B cell (primary cell): ENCODE measurements at regions not wholly inside any gene's neighbourhood (a gene's known extent, or its start where the extent isn't known, plus 50 kb on each side); places are given as distances from the start of the nearest gene placed in this dataset.

Source experiments
- ATAC-seq: fragments of 200-7000 bp; cut with Tn5 transposase; one replicate; pipeline ENCODE4 v1.10.0; 2021; ENCODE audit warnings: low read depth, mild to moderate bottlenecking, moderate number of reproducible peaks, moderate library complexity
- CTCF ChIA-PET: fragments of 350-600 bp; sonication (Branson Sonifier 250); formaldehyde crosslinking; loops from one replicate; lab custom pipeline; 2021; ENCODE audit warnings: antibody characterized with exemption, inconsistent platforms; lab: Charles Lee
- POLR2A ChIA-PET: fragments of 350-600 bp; sonication (Branson Sonifier 250); formaldehyde crosslinking; loops from one replicate; lab custom pipeline; 2021; ENCODE audit warnings: antibody characterized with exemption; lab: Charles Lee
- DNase-seq: peaks from one replicate; pipeline ENCODE4 v3.0.0; 2013
- H2AFZ ChIP-seq: 2 replicates; pipeline ENCODE4 v1.6.1; 2012; ENCODE audit warnings: mild to moderate bottlenecking, low read depth, low read length; ENCODE audit not compliant: insufficient read depth, poor library complexity, severe bottlenecking
- H3K27ac ChIP-seq, 2 donors: 1 replicate in 1 of 2; 2 replicates in 1 of 2; pipeline ENCODE4 v1.5.1; 2012 to 2013; ENCODE audit warnings: low read length in 2 of 2, mild to moderate bottlenecking in 2 of 2, moderate library complexity in 1 of 2
- H3K27me3 ChIP-seq, 4 experiments: fragments of 200-600 bp in 1 of 4; sonication (generic) in 1 of 4; replicated peaks in 1 of 4; 1 replicate in 2 of 4; 2 replicates in 2 of 4; pipeline versions ENCODE4 v1.6.1 to v1.7.0; 2013 to 2016; ENCODE audit warnings: low read length in 3 of 4, mild to moderate bottlenecking in 2 of 4, mixed read lengths in 1 of 4, moderate library complexity in 1 of 4; ENCODE audit not compliant: insufficient read depth in 4 of 4, control insufficient read depth in 3 of 4; ENCODE audit errors: control extremely low read depth in 1 of 4
- H3K36me3 ChIP-seq, 2 experiments: replicated peaks in 1 of 2; 1 replicate in 1 of 2; 2 replicates in 1 of 2; pipeline versions ENCODE4 v1.6.1 to v1.7.1; 2013; ENCODE audit warnings: low read length in 1 of 2; ENCODE audit not compliant: insufficient read depth in 2 of 2, control insufficient read depth in 1 of 2; ENCODE audit errors: control extremely low read depth in 1 of 2, extremely low read depth in 1 of 2
- H3K4me1 ChIP-seq, 2 donors: fragments of 200-600 bp in 1 of 2; sonication (generic) in 1 of 2; 1 replicate in 1 of 2; 2 replicates in 1 of 2; pipeline versions ENCODE4 v1.5.1 to v1.6.1; 2013 to 2017; ENCODE audit warnings: low read length in 2 of 2; ENCODE audit not compliant: control insufficient read depth in 2 of 2, insufficient read depth in 2 of 2
- H3K4me2 ChIP-seq: replicated peaks from 2 replicates; pipeline ENCODE3; 2012; ENCODE audit warnings: mild to moderate bottlenecking, low read depth, low read length; ENCODE audit not compliant: poor library complexity, severe bottlenecking
- H3K4me3 ChIP-seq, 5 experiments: fragments of 200-600 bp in 1 of 5; sonication (generic) in 1 of 5; 1 replicate in 3 of 5; 2 replicates in 2 of 5; pipeline versions ENCODE4 v1.5.1 to v1.7.0; 2011 to 2016; ENCODE audit warnings: low read length in 4 of 5, mild to moderate bottlenecking in 4 of 5, low read depth in 2 of 5, control low read depth in 1 of 5, moderate library complexity in 1 of 5; ENCODE audit not compliant: insufficient read depth in 1 of 5; ENCODE audit errors: control extremely low read depth in 1 of 5, extremely low read depth in 1 of 5
- H3K79me2 ChIP-seq: fragments of 200-600 bp; sonication (generic); one replicate; pipeline ENCODE4 v1.6.0; 2016; ENCODE audit warnings: low read length; ENCODE audit not compliant: control insufficient read depth, insufficient read depth
- H3K9ac ChIP-seq: fragments of 200-600 bp; sonication (generic); 2 replicates; pipeline ENCODE4 v1.6.1; 2017; ENCODE audit warnings: mild to moderate bottlenecking, low read length, moderate library complexity
- H3K9me3 ChIP-seq, 3 donors: one replicate each; pipeline versions ENCODE4 v1.6.1 to v1.7.1; 2013; ENCODE audit warnings: low read length in 2 of 3; ENCODE audit not compliant: control insufficient read depth in 2 of 3, insufficient read depth in 1 of 3; ENCODE audit errors: control extremely low read depth in 1 of 3
- H4K20me1 ChIP-seq: 2 replicates; pipeline ENCODE4 v1.6.0; 2012; ENCODE audit warnings: mild to moderate bottlenecking, low read length; ENCODE audit not compliant: insufficient read depth, control insufficient read depth, poor library complexity, severe bottlenecking
- H3K27ac Mint-ChIP-seq: one replicate; pipeline ENCODE4 v1.8.0; 2021; ENCODE audit warnings: mixed read lengths
- H3K27me3 Mint-ChIP-seq: one replicate; pipeline ENCODE4 v1.8.0; 2021; ENCODE audit warnings: mixed read lengths
- H3K4me1 Mint-ChIP-seq: one replicate; pipeline ENCODE4 v1.8.0; 2021; ENCODE audit warnings: mixed read lengths
- H3K4me3 Mint-ChIP-seq: one replicate; pipeline ENCODE4 v1.8.0; 2021; ENCODE audit warnings: mixed read lengths
- H3K9me3 Mint-ChIP-seq: one replicate; pipeline ENCODE4 v1.8.0; 2022; ENCODE audit warnings: mixed read lengths; ENCODE audit not compliant: insufficient read depth
- CTCF ChIP-seq: fragments of 200-600 bp; IDR thresholded peaks from one replicate; pipeline ENCODE4 v1.8.0; 2022; ENCODE audit warnings: antibody characterized with exemption, mild to moderate bottlenecking
- EZH2 ChIP-seq: IDR thresholded peaks from 2 replicates; pipeline ENCODE4 v1.6.1; 2012; ENCODE audit warnings: borderline replicate concordance, low read depth, mild to moderate bottlenecking, moderate library complexity, low read length; ENCODE audit not compliant: insufficient read depth, poor library complexity, severe bottlenecking
- WGBS: methylation state at CpG from one replicate; pipeline ENCODE4 v1.1.5; 2013; ENCODE audit warnings: missing lambda C conversion rate; ENCODE audit not compliant: insufficient coverage; 5-methylcytosine and 5-hydroxymethylcytosine counted together
- intact Hi-C: fragments of 100-400 bp; cut with micrococcal nuclease; formaldehyde crosslinking; loops from one replicate; pipeline ENCODE4 v1.10.0; 2022

- Histone ChIP-seq H3K4me2 (no peak overlapping the region), H3K4me3 (no peak overlapping the region), H2AFZ (no peak overlapping the region), H3K9me3 (peaks cover 0 to 2% (median 0%) of the 10 kb centered on the region in 3 donors), H3K36me3 (no peaks in the 10 kb centered on the region), H3K4me1 (no peaks in the 10 kb centered on the region), H4K20me1 (no peaks in the 10 kb centered on the region), H3K79me2 (no peaks in the 10 kb centered on the region), H3K27ac (no peak overlapping the region), H3K27me3 (peaks cover 0 to 21% (median 6%) of the 10 kb centered on the region in 4 experiments), H3K9ac (no peak overlapping the region)
- Mint-ChIP-seq H3K27ac (no peak overlapping the region), H3K4me1 (no peaks in the 10 kb centered on the region), H3K27me3 (peaks cover 51% of the 10 kb centered on the region), H3K9me3 (no peaks in the 10 kb centered on the region), H3K4me3 (no peak overlapping the region)
- ChIA-PET POLR2A (no interaction called here), CTCF (no interaction called here)
- no peak for ATAC-seq
- no peak for DNase-seq
- TF ChIP-seq EZH2 (no peak), CTCF (no peak)
- intact Hi-C loops, result no loop called here
Observed at GRCh38 chr19:13619203-13619632, 112.9 kb upstream of the CACNA1A start.

GRCh38 chr19:13615890-13616289 is 109.6 kb upstream of the CACNA1A start:
- H3K27me3 ChIP-seq, result peaks cover 0 to 7% (median 1%) of the 10 kb centered on the region in 4 experiments
- no peaks in the 10 kb centered on the region for H4K20me1 ChIP-seq
- no peak overlapping the region for H3K4me3 ChIP-seq
- no peaks in the 10 kb centered on the region for H3K36me3 ChIP-seq
- no peak overlapping the region for H3K9ac ChIP-seq
- no peak overlapping the region for H2AFZ ChIP-seq
- DNase-seq (no peak), ATAC-seq (no peak)
- Mint-ChIP-seq H3K27me3 (peaks cover 34% of the 10 kb centered on the region), H3K9me3 (no peaks in the 10 kb centered on the region), H3K27ac (no peak overlapping the region), H3K4me1 (no peaks in the 10 kb centered on the region), H3K4me3 (no peak overlapping the region)
- no peak overlapping the region for H3K4me2 ChIP-seq
- CTCF ChIA-PET, result no interaction called here
- peaks cover 0 to 2% (median 0%) of the 10 kb centered on the region in 3 donors for H3K9me3 ChIP-seq
- 82% methylated on average over 7 of the region's 9 CpGs for WGBS
- TF ChIP-seq EZH2, result no peak
- TF ChIP-seq CTCF, result no peak
- intact Hi-C loops, result no loop called here
- H3K4me1 ChIP-seq, result no peaks in the 10 kb centered on the region
- POLR2A ChIA-PET, result no interaction called here
- no peak overlapping the region for H3K27ac ChIP-seq
- no peaks in the 10 kb centered on the region for H3K79me2 ChIP-seq
